ENCODE measurements at regions not wholly inside any gene's neighbourhood (a gene's known extent, or its start where the extent isn't known, plus 50 kb on each side); places are given as distances from the start of the nearest gene placed in this dataset.

- no peak for TF ChIP-seq CTCF (conservative IDR thresholded peaks at IDR 0.05)
- no peak overlapping the region for H3K27ac ChIP-seq
These were observed 365.1 kb upstream of the NETO1 start for GRCh38 chr18:73232933-73233332.

- no peak for TF ChIP-seq CTCF (conservative IDR thresholded peaks at IDR 0.05)
- no peak overlapping the region for H3K27ac ChIP-seq
These were observed 352.9 kb upstream of the NETO1 start for GRCh38 chr18:73220663-73221062.

GRCh38 chr18:73218293-73218692, 350.5 kb upstream of the NETO1 start:
- no peak overlapping the region for H3K27ac ChIP-seq
- no peak for TF ChIP-seq CTCF (conservative IDR thresholded peaks at IDR 0.05)

- no peak overlapping the region for H3K27ac ChIP-seq
- no peak for TF ChIP-seq CTCF (conservative IDR thresholded peaks at IDR 0.05)
These were observed 347.2 kb upstream of the NETO1 start for GRCh38 chr18:73214970-73215369.

GRCh38 chr18:73212442-73212841, 344.7 kb upstream of the NETO1 start:
- H3K27ac ChIP-seq: no peak overlapping the region
- TF ChIP-seq CTCF (conservative IDR thresholded peaks at IDR 0.05): no peak

- H3K27ac ChIP-seq: no peak overlapping the region
- TF ChIP-seq CTCF (conservative IDR thresholded peaks at IDR 0.05): no peak
These were observed 334.2 kb upstream of the NETO1 start for GRCh38 chr18:73201940-73202339.

- no peak for TF ChIP-seq CTCF (conservative IDR thresholded peaks at IDR 0.05)
These were observed 331.4 kb upstream of the NETO1 start for GRCh38 chr18:73199151-73199550.

GRCh38 chr18:73189718-73190117, 321.9 kb upstream of the NETO1 start:
- TF ChIP-seq CTCF (conservative IDR thresholded peaks at IDR 0.05): no peak
- peak overlapping the region; percentile 71 for H3K27ac ChIP-seq

More at GRCh38 chr18:73199151-73199550, 331.4 kb upstream of the NETO1 start:
- no peak overlapping the region for H3K27ac ChIP-seq
